Neural progenitor cell (in vitro differentiated cells): ENCODE measurements at regions not wholly inside any gene's neighbourhood (a gene's known extent, or its start where the extent isn't known, plus 50 kb on each side); places are given as distances from the start of the nearest gene placed in this dataset.

Source experiments
- CTCF ChIP-seq: fragments of 200-600 bp; sonication (generic); IDR thresholded peaks from 2 replicates; pipeline ENCODE4 v1.5.1; 2017; ENCODE audit warnings: antibody characterized with exemption, mild to moderate bottlenecking
- EZH2 ChIP-seq: fragments of 200-600 bp; sonication (generic); IDR thresholded peaks from 2 replicates; pipeline ENCODE4 v1.6.1; 2017; ENCODE audit warnings: antibody characterized with exemption, mild to moderate bottlenecking, moderate library complexity
- EZH2phosphoT487 ChIP-seq: fragments of 200-600 bp; sonication (generic); IDR thresholded peaks from 2 replicates; pipeline ENCODE4 v1.6.1; 2017; ENCODE audit warnings: antibody characterized with exemption

DNA sequence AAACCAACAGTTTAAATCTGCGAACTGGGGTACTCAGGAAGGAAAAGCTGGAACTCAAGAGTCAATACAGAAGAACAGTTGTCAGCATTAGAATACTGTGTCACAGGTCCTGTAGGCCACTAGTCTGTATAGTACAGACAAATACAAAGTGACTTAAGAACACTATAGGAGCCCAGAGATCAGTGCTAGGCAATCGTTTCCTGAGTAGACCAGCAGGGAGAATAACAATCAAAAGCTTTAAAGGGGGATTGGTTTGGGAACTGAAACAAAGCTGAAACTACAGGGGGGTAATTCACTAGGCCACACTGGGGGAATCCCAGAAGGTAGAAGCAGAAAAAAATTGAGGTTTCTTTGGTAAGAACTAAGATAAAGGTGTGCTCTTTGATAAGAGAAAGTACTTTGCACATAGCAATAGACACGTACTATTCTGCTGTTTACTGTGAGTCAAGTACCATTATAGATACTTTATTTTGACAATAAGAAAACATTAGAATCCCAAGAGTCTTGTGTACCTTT, 339.7 kb downstream of the PCDH19 start:
- TF ChIP-seq CTCF (no peak), EZH2phosphoT487 (no peak), EZH2 (no peak)
